H1 (cell line): ENCODE measurements at regions not wholly inside any gene's neighbourhood (a gene's known extent, or its start where the extent isn't known, plus 50 kb on each side); places are given as distances from the start of the nearest gene placed in this dataset.

Experiments
- CTCF ChIA-PET: fragments of 300-600 bp; sonication (Branson Sonifier 250); formaldehyde crosslinking; loops from one replicate; lab custom pipeline; 2021; ENCODE audit not compliant: partially characterized antibody; lab: Charles Lee
- POLR2A ChIA-PET: fragments of 300-600 bp; sonication (Branson Sonifier 250); formaldehyde crosslinking; loops from one replicate; lab custom pipeline; 2021; ENCODE audit warnings: inconsistent platforms; ENCODE audit not compliant: partially characterized antibody; lab: Charles Lee
- DNase-seq, 2 experiments: peaks; one replicate each; pipeline versions ENCODE4 v3.0.0 to v3.0.0-alpha.2; 2010 to 2022; ENCODE audit warnings: low spot score in 2 of 2, low read depth in 1 of 2, mixed read lengths in 1 of 2
- FAIRE-seq: peaks from 2 replicates; lab custom pipeline; 2011; peaks lifted over from hg19 to GRCh38; lab: Jason Lieb, UNC
- H2AFZ ChIP-seq: 2 replicates; pipeline ENCODE4 v1.8.1; 2012; ENCODE audit warnings: low read length, inconsistent platforms
- H2AK5ac ChIP-seq: 2 replicates; pipeline ENCODE4 v1.6.1; 2013; ENCODE audit warnings: low read depth, low read length
- H2BK120ac ChIP-seq: replicated peaks from 2 replicates; pipeline ENCODE3; 2013; ENCODE audit warnings: low read depth, low read length, inconsistent platforms
- H2BK12ac ChIP-seq: 2 replicates; pipeline ENCODE4 v1.6.1; 2013; ENCODE audit warnings: low read depth, low read length
- H2BK15ac ChIP-seq: 2 replicates; pipeline ENCODE4 v1.6.1; 2013; ENCODE audit warnings: low read length
- H2BK20ac ChIP-seq: 2 replicates; pipeline ENCODE4 v1.6.1; 2013; ENCODE audit warnings: low read length
- H2BK5ac ChIP-seq: 2 replicates; pipeline ENCODE4 v1.6.1; 2013; ENCODE audit warnings: low read depth, low read length
- H3K14ac ChIP-seq: 2 replicates; pipeline ENCODE4 v1.6.1; 2013; ENCODE audit warnings: inconsistent platforms; ENCODE audit not compliant: insufficient read length
- H3K18ac ChIP-seq: 2 replicates; pipeline ENCODE4 v1.6.1; 2013; ENCODE audit warnings: low read length; ENCODE audit errors: extremely low read depth
- H3K23ac ChIP-seq: 2 replicates; pipeline ENCODE4 v1.6.1; 2013; ENCODE audit warnings: inconsistent platforms; ENCODE audit not compliant: insufficient read length
- H3K23me2 ChIP-seq: 2 replicates; pipeline ENCODE4 v1.6.1; 2013; ENCODE audit warnings: low read depth, low read length
- H3K27ac ChIP-seq: 2 replicates; pipeline ENCODE4 v1.6.1; 2011; ENCODE audit warnings: low read depth, low read length, inconsistent platforms
- H3K27me3 ChIP-seq, 4 experiments: replicated peaks in 1 of 4; 1 replicate in 1 of 4; 2 replicates in 3 of 4; pipeline versions ENCODE4 v1.6.1 to v1.8.1; 2011 to 2013; ENCODE audit warnings: low read length in 3 of 4, mild to moderate bottlenecking in 3 of 4, inconsistent platforms in 2 of 4, mixed read lengths in 2 of 4, moderate library complexity in 1 of 4; ENCODE audit not compliant: control insufficient read depth in 3 of 4, insufficient read depth in 3 of 4; ENCODE audit errors: extremely low read depth in 1 of 4
- H3K36me3 ChIP-seq, 4 experiments: 2 replicates each; pipeline versions ENCODE4 v1.6.1 to v1.8.1; 2011 to 2013; ENCODE audit warnings: mild to moderate bottlenecking in 4 of 4, low read length in 3 of 4, moderate library complexity in 2 of 4, control low read depth in 1 of 4, inconsistent platforms in 1 of 4; ENCODE audit not compliant: insufficient read depth in 4 of 4, control insufficient read depth in 2 of 4
- H3K4ac ChIP-seq: replicated peaks from 2 replicates; pipeline ENCODE3; 2013; ENCODE audit warnings: low read length, low read depth, mixed read lengths, inconsistent platforms; ENCODE audit not compliant: insufficient read length
- H3K4me1 ChIP-seq, 4 experiments: replicated peaks in 1 of 4; 1 replicate in 1 of 4; 2 replicates in 3 of 4; pipeline versions ENCODE4 v1.6.1 to v1.8.1; 2011 to 2013; ENCODE audit warnings: low read length in 3 of 4, inconsistent platforms in 2 of 4, mixed read lengths in 1 of 4; ENCODE audit not compliant: insufficient read depth in 4 of 4, control insufficient read depth in 3 of 4
- H3K4me2 ChIP-seq, 2 experiments: 2 replicates each; pipeline versions ENCODE4 v1.6.1 to v1.8.1; 2011 to 2013; ENCODE audit warnings: low read depth in 2 of 2, low read length in 2 of 2, control low read depth in 1 of 2, inconsistent platforms in 1 of 2, mild to moderate bottlenecking in 1 of 2; ENCODE audit not compliant: insufficient read depth in 1 of 2
- H3K4me3 ChIP-seq, 4 experiments: fragments of 200-600, 300-600 bp in 1 of 4; sonication (generic), shearing (Covaris generic), sonication (Bioruptor Twin) in 1 of 4; 2 replicates each; pipeline versions ENCODE4 v1.5.1 to v1.8.1; 2011 to 2016; ENCODE audit warnings: low read length in 4 of 4, low read depth in 3 of 4, control low read depth in 2 of 4, inconsistent platforms in 2 of 4, mild to moderate bottlenecking in 2 of 4, mixed read lengths in 1 of 4, moderate library complexity in 1 of 4; ENCODE audit not compliant: insufficient read depth in 2 of 4; ENCODE audit errors: extremely low read depth in 1 of 4
- H3K56ac ChIP-seq: replicated peaks from 2 replicates; pipeline ENCODE3; 2013; ENCODE audit warnings: low read depth, mild to moderate bottlenecking, mixed read lengths, low read length, inconsistent platforms; ENCODE audit not compliant: insufficient read length
- H3K79me1 ChIP-seq: 2 replicates; pipeline ENCODE4 v1.6.1; 2013; ENCODE audit warnings: low read depth, low read length, control low read depth
- H3K79me2 ChIP-seq, 2 experiments: 2 replicates each; pipeline versions ENCODE4 v1.6.1 to v1.8.1; 2012 to 2013; ENCODE audit warnings: low read length in 2 of 2, mild to moderate bottlenecking in 2 of 2, inconsistent platforms in 1 of 2; ENCODE audit not compliant: insufficient read depth in 2 of 2, control insufficient read depth in 1 of 2
- H3K9ac ChIP-seq, 4 experiments: replicated peaks in 1 of 4; 1 replicate in 1 of 4; 2 replicates in 3 of 4; pipeline versions ENCODE4 v1.6.1 to v1.8.1; 2011 to 2013; ENCODE audit warnings: low read depth in 3 of 4, low read length in 3 of 4, control low read depth in 2 of 4, mild to moderate bottlenecking in 2 of 4, moderate library complexity in 2 of 4, inconsistent platforms in 1 of 4; ENCODE audit errors: extremely low read depth in 1 of 4
- H3K9me3 ChIP-seq, 2 experiments: 2 replicates each; pipeline versions ENCODE4 v1.6.1 to v1.8.1; 2012 to 2013; ENCODE audit warnings: mild to moderate bottlenecking in 2 of 2, moderate library complexity in 2 of 2, control low read depth in 1 of 2, inconsistent platforms in 1 of 2, low read depth in 1 of 2, low read length in 1 of 2, mixed read lengths in 1 of 2; ENCODE audit not compliant: insufficient read depth in 2 of 2
- H4K20me1 ChIP-seq, 2 experiments: replicated peaks in 1 of 2; 2 replicates each; pipeline versions ENCODE3 to v1.8.1; 2011 to 2013; ENCODE audit warnings: inconsistent platforms in 2 of 2, low read length in 2 of 2, mild to moderate bottlenecking in 1 of 2; ENCODE audit not compliant: insufficient read depth in 2 of 2, control insufficient read depth in 1 of 2
- H4K5ac ChIP-seq: 2 replicates; pipeline ENCODE4 v1.6.1; 2013; ENCODE audit warnings: low read length, low read depth, mixed read lengths, inconsistent platforms; ENCODE audit not compliant: insufficient read length
- H4K8ac ChIP-seq: 2 replicates; pipeline ENCODE4 v1.8.0; 2013; ENCODE audit warnings: mild to moderate bottlenecking, moderate library complexity, low read length, inconsistent platforms; ENCODE audit not compliant: insufficient read depth; ENCODE audit errors: extremely low read depth
- H4K91ac ChIP-seq: replicated peaks from 2 replicates; pipeline ENCODE3; 2013; ENCODE audit warnings: low read length, mixed read lengths, inconsistent platforms; ENCODE audit not compliant: insufficient read length
- ASH2L ChIP-seq: fragments of 200-600, 300-600 bp; sonication (generic); IDR thresholded peaks from one replicate; pipeline ENCODE4 v1.7.1; 2017; ENCODE audit warnings: low read length
- BACH1 ChIP-seq: IDR thresholded peaks from 2 replicates; pipeline ENCODE4 v1.6.1; 2012; ENCODE audit warnings: low read length, improper control_type of control experiment
- EGR1 ChIP-seq: IDR thresholded peaks from 2 replicates; pipeline ENCODE4 v1.6.1; 2011; ENCODE audit warnings: low read depth, low read length, borderline replicate concordance
- EP300 ChIP-seq, 2 experiments: IDR thresholded peaks; 1 replicate in 1 of 2; 2 replicates in 1 of 2; pipeline ENCODE4 v1.6.1; 2011 to 2012; ENCODE audit warnings: low read depth in 2 of 2, low read length in 2 of 2, mild to moderate bottlenecking in 2 of 2, borderline replicate concordance in 1 of 2, inconsistent platforms in 1 of 2, moderate library complexity in 1 of 2
- HDAC2 ChIP-seq, 2 experiments: fragments of 300-600 bp in 1 of 2; sonication (generic) in 1 of 2; IDR thresholded peaks; 2 replicates each; pipeline ENCODE4 v1.6.1; 2011 to 2012; ENCODE audit warnings: low read depth in 2 of 2, low read length in 2 of 2, mild to moderate bottlenecking in 2 of 2, moderate library complexity in 2 of 2, borderline replicate concordance in 1 of 2, inconsistent platforms in 1 of 2
- JUN ChIP-seq: IDR thresholded peaks from 2 replicates; pipeline ENCODE4 v1.6.1; 2011; ENCODE audit warnings: low read depth, mild to moderate bottlenecking, improper control_type of control experiment, low read length
- NRF1 ChIP-seq: IDR thresholded peaks from 2 replicates; pipeline ENCODE4 v1.6.1; 2011; ENCODE audit warnings: mild to moderate bottlenecking, low read depth, low read length, improper control_type of control experiment
- POLR2AphosphoS5 ChIP-seq: IDR thresholded peaks from 2 replicates; pipeline ENCODE4 v1.6.1; 2011; ENCODE audit warnings: low read depth, low read length
- POU5F1 ChIP-seq: IDR thresholded peaks from 2 replicates; pipeline ENCODE4 v1.6.1; 2011; ENCODE audit warnings: low read depth, mild to moderate bottlenecking, low read length, moderate library complexity
- TBP ChIP-seq: IDR thresholded peaks from 2 replicates; pipeline ENCODE4 v1.6.1; 2011; ENCODE audit warnings: low read depth, low read length, improper control_type of control experiment
- WGBS, 2 experiments: shearing (Covaris generic) in 1 of 2; methylation state at CpG; one replicate each; pipeline versions ENCODE4 v1.1.6 to v1.1.7; 2013 to 2015; ENCODE audit warnings: low lambda C conversion rate in 2 of 2, mixed read lengths in 2 of 2, inconsistent platforms in 1 of 2, low coverage in 1 of 2, missing lambda C conversion rate in 1 of 2; ENCODE audit not compliant: insufficient replicate concordance in 2 of 2, insufficient coverage in 1 of 2, insufficient read length in 1 of 2; ENCODE audit errors: extremely low coverage in 1 of 2, missing lambda C conversion rate in 1 of 2; 5-methylcytosine and 5-hydroxymethylcytosine counted together
- TF ChIP-seq, protein P1 (sequence below): IDR thresholded peaks from 2 replicates; pipeline ENCODE4 v1.6.1; 2012; ENCODE audit warnings: inconsistent platforms
- TF ChIP-seq, protein P2 (sequence below): IDR thresholded peaks from 2 replicates; pipeline ENCODE4 v1.6.1; 2011; ENCODE audit warnings: low read length, improper control_type of control experiment
- TF ChIP-seq, protein P3 (sequence below): IDR thresholded peaks from 2 replicates; pipeline ENCODE4 v1.6.1; 2012; ENCODE audit warnings: inconsistent platforms

DNA sequence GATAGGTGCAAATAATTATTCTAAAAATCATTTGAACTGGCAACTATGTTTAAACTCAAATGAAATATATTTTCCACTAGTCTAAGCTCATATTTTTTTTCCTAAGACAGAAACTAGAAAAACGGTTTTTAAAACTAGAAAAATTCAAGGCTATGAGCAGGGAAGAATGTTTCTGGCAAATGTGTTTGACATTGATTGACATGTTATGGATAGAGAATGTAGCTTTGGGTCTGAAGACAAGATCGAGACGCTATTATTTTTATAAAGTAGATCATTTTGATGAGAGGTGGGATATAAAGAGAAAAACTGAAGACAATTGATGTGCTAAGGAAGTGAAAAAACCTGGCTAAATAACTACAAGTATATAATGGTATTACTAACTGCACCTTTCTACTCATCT, 415.2 kb downstream of the GABRB3 start:
- no peak overlapping the region for H4K91ac ChIP-seq
- H2AK5ac ChIP-seq: no peak overlapping the region
- H3K9ac ChIP-seq: no peak overlapping the region
- H2BK20ac ChIP-seq: no peak overlapping the region
- no peak overlapping the region for H3K14ac ChIP-seq
- no peak overlapping the region for H2AFZ ChIP-seq
- CTCF ChIA-PET: interaction anchor here (0.9 kb wide), 1 partner anchor 13 kb away, joined by 3 read pairs; no protein-coding TSS in a partner anchor
- no peak overlapping the region for H2BK15ac ChIP-seq
- no peak for DNase-seq
- no peak overlapping the region for H2BK12ac ChIP-seq
- H3K18ac ChIP-seq: no peak overlapping the region
- no peak overlapping the region for H2BK5ac ChIP-seq
- no peak overlapping the region for H2BK120ac ChIP-seq
- H3K9me3 ChIP-seq: no peaks in the 10 kb centered on the region
- POLR2A ChIA-PET: no interaction called here
- no peak for FAIRE-seq
- H4K5ac ChIP-seq: no peak overlapping the region
- no peaks in the 10 kb centered on the region for H4K20me1 ChIP-seq
- no peaks in the 10 kb centered on the region; a peak in 1 of 7 replicates for H3K4me1 ChIP-seq
- H3K79me1 ChIP-seq: no peaks in the 10 kb centered on the region
- H3K23ac ChIP-seq: no peak overlapping the region
- no peak overlapping the region for H4K8ac ChIP-seq
- H3K36me3 ChIP-seq: no peaks in the 10 kb centered on the region
- H3K4me3 ChIP-seq: no peak overlapping the region
- no peaks in the 10 kb centered on the region; the same call in 1 of the 2 replicates for H3K23me2 ChIP-seq
- H3K27me3 ChIP-seq: no peaks in the 10 kb centered on the region; a peak in 1 of 7 replicates
- H3K4ac ChIP-seq: no peak overlapping the region
- no peak overlapping the region for H3K27ac ChIP-seq
- H3K56ac ChIP-seq: no peak overlapping the region
- H3K4me2 ChIP-seq: no peak overlapping the region
- 89% methylated on average over 3 of the region's 3 CpGs; no CpG with 5 or more reads in 1 of the 2 experiments for WGBS, 2 experiments
- H3K79me2 ChIP-seq: no peaks in the 10 kb centered on the region
- TF ChIP-seq, protein P1, sequence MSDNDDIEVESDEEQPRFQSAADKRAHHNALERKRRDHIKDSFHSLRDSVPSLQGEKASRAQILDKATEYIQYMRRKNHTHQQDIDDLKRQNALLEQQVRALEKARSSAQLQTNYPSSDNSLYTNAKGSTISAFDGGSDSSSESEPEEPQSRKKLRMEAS: no peak
- no peak for TF ChIP-seq NRF1
- no peak for TF ChIP-seq EGR1
- no peak for TF ChIP-seq TBP
- TF ChIP-seq HDAC2 (IDR thresholded peaks at IDR 0.05; ENCODE audit: borderline replicate concordance in 1 of 2, low read depth in 2 of 2, low read length in 2 of 2): no peak
- no peak for TF ChIP-seq POLR2AphosphoS5
- no peak for TF ChIP-seq JUN
- TF ChIP-seq, protein P2, sequence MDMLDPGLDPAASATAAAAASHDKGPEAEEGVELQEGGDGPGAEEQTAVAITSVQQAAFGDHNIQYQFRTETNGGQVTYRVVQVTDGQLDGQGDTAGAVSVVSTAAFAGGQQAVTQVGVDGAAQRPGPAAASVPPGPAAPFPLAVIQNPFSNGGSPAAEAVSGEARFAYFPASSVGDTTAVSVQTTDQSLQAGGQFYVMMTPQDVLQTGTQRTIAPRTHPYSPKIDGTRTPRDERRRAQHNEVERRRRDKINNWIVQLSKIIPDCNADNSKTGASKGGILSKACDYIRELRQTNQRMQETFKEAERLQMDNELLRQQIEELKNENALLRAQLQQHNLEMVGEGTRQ: no peak
- TF ChIP-seq, protein P3, sequence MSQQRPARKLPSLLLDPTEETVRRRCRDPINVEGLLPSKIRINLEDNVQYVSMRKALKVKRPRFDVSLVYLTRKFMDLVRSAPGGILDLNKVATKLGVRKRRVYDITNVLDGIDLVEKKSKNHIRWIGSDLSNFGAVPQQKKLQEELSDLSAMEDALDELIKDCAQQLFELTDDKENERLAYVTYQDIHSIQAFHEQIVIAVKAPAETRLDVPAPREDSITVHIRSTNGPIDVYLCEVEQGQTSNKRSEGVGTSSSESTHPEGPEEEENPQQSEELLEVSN: no peak
- no peak for TF ChIP-seq BACH1
- no peak for TF ChIP-seq EP300 (IDR thresholded peaks at IDR 0.05; ENCODE audit: borderline replicate concordance in 1 of 2, low read depth in 2 of 2, low read length in 2 of 2)
- no peak for TF ChIP-seq POU5F1
- TF ChIP-seq ASH2L: no peak
